ENCODE measurements at regions not wholly inside any gene's neighbourhood (a gene's known extent, or its start where the extent isn't known, plus 50 kb on each side); places are given as distances from the start of the nearest gene placed in this dataset.
A peak's percentile ranks its signal among the peaks of the same experiment; 100 is the strongest.

DNA sequence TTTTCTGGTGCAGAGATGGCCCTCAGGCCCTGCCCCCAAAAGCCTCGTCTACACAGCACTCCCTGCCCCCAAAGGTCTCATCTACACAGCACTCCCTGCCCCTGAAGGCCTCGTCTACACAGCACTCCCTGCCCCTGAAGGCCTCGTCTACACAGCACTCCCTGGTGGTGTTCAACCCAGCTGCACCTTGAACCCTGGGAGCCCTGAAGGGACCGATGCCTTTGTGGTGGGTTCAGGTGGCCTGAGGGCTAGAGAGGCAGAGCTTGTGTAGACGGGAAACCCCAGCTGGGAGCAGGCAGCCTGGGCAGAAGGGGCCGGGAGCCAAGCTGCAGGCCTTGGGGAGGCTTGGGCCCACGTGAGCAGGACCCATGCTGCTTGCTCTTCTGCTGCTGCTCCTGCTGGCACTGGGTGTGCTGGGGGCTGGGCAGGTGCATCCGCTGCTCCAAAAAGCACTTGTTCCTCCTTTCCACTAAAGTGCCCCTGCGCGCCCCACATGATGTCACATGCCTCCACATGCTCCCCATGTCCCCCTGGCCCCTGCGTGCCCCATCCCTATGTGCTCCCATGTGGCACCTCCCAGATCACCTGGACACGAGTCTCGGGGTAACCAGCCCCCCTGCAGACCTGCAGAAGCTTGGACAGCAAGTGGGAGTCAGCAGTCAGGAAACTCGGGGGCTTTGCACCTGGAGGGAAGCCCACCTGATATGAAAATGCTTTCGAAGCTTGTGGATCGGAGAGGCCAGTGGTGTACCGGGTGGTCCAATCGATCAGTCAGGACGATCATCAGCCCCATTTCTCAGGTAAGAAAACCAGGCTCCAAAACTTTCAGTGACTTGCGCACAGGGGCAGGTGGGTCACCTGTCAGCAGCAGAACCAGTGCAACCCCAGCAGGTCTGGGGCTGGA is 94.9 kb upstream of the CTDP1 start:
- FAIRE-seq, result no peak
- H3K36me3 ChIP-seq (ENCODE audit: control insufficient read depth in 2 of 3, insufficient read depth in 3 of 3, low read length in 3 of 3), result no peaks in the 10 kb centered on the region
- H3K4me3 ChIP-seq (ENCODE audit: low read length in 3 of 3), result no peak overlapping the region
- H3K9ac ChIP-seq (ENCODE audit: low read length in 3 of 3), result no peak overlapping the region
- DNase-seq, result peak in 2 of 5 donors; percentile 36 to 50
- peaks cover 0 to 3% (median 0%) of the 10 kb centered on the region in 3 donors for H3K9me3 ChIP-seq (ENCODE audit: control insufficient read depth in 2 of 3, insufficient read depth in 1 of 3, low read length in 3 of 3)
- TF ChIP-seq, protein P1, sequence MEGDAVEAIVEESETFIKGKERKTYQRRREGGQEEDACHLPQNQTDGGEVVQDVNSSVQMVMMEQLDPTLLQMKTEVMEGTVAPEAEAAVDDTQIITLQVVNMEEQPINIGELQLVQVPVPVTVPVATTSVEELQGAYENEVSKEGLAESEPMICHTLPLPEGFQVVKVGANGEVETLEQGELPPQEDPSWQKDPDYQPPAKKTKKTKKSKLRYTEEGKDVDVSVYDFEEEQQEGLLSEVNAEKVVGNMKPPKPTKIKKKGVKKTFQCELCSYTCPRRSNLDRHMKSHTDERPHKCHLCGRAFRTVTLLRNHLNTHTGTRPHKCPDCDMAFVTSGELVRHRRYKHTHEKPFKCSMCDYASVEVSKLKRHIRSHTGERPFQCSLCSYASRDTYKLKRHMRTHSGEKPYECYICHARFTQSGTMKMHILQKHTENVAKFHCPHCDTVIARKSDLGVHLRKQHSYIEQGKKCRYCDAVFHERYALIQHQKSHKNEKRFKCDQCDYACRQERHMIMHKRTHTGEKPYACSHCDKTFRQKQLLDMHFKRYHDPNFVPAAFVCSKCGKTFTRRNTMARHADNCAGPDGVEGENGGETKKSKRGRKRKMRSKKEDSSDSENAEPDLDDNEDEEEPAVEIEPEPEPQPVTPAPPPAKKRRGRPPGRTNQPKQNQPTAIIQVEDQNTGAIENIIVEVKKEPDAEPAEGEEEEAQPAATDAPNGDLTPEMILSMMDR (IDR thresholded peaks at IDR 0.05; ENCODE audit: borderline replicate concordance, extremely low read depth, insufficient read depth), result no peak
- no peaks in the 10 kb centered on the region for H3K27me3 ChIP-seq (ENCODE audit: control insufficient read depth, insufficient read depth, low read length)
- H3K27ac ChIP-seq (ENCODE audit: low read depth in 2 of 2, low read length in 2 of 2), result no peak overlapping the region
- no peaks in the 10 kb centered on the region for H3K4me1 ChIP-seq (ENCODE audit: control insufficient read depth in 2 of 3, insufficient read depth in 2 of 3, low read depth in 1 of 3, low read length in 3 of 3)
- intact Hi-C loops (cut with DNase I), result no loop called here

DNA sequence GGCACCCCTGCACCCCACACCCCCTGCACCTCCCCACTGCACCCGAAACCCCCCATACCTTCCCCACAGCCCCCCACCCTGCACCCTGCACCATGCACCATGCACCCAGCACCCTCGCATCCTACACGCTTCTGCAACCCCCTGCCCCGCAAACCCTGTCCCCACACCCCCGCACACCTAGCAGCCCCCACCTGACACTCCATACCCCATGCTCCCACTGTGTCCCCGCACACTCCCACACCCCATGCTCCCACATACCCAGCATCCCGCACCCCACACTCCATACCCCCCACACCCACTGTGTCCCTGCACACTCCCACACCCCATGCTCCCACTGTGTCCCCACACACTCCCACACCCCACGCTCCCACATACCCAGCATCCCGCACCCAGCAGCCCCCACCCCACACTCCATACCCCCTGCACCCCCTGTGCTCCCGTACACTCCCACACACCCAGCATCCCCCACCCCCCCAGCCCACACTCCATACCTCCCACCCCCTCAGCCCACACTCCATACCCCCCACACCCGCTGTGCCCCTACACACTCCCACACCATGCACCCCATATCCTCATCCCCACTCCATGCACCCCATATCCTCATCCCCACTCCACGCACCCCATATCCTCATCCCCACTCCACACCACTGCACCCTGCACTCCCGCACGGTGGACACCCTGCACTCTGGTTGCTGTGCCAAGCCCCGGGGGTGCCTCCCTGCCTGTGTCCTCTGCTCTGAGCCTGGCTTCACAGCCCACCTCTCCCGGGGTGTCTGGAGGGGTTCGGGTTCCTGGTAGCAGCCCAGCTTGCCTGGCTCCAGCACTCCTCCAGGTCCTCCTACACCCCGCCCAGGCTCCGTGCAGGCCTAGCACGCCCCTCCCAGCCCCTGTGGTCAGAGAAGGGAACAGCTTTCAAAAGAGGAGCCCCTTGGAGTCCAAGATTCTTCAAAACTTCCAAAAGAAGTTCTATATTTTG is 93.9 kb upstream of the CTDP1 start:
- Histone ChIP-seq H3K9ac (ENCODE audit: low read length in 3 of 3) (no peak overlapping the region), H3K27me3 (ENCODE audit: control insufficient read depth, insufficient read depth, low read length) (no peaks in the 10 kb centered on the region), H3K4me3 (ENCODE audit: low read length in 3 of 3) (no peak overlapping the region), H3K9me3 (ENCODE audit: control insufficient read depth in 2 of 3, insufficient read depth in 1 of 3, low read length in 3 of 3) (peaks cover 0 to 3% (median 0%) of the 10 kb centered on the region in 3 donors), H3K27ac (ENCODE audit: low read depth in 2 of 2, low read length in 2 of 2) (no peak overlapping the region), H3K4me1 (ENCODE audit: control insufficient read depth in 2 of 3, insufficient read depth in 2 of 3, low read depth in 1 of 3, low read length in 3 of 3) (no peaks in the 10 kb centered on the region), H3K36me3 (ENCODE audit: control insufficient read depth in 2 of 3, insufficient read depth in 3 of 3, low read length in 3 of 3) (no peaks in the 10 kb centered on the region)
- TF ChIP-seq, protein P1 (IDR thresholded peaks at IDR 0.05; ENCODE audit: borderline replicate concordance, extremely low read depth, insufficient read depth), result no peak
- DNase-seq (peak in 3 of 5 donors; percentile 51 to 65 (median 54)), FAIRE-seq (no peak)
- intact Hi-C loops (cut with DNase I), result no loop called here

DNA sequence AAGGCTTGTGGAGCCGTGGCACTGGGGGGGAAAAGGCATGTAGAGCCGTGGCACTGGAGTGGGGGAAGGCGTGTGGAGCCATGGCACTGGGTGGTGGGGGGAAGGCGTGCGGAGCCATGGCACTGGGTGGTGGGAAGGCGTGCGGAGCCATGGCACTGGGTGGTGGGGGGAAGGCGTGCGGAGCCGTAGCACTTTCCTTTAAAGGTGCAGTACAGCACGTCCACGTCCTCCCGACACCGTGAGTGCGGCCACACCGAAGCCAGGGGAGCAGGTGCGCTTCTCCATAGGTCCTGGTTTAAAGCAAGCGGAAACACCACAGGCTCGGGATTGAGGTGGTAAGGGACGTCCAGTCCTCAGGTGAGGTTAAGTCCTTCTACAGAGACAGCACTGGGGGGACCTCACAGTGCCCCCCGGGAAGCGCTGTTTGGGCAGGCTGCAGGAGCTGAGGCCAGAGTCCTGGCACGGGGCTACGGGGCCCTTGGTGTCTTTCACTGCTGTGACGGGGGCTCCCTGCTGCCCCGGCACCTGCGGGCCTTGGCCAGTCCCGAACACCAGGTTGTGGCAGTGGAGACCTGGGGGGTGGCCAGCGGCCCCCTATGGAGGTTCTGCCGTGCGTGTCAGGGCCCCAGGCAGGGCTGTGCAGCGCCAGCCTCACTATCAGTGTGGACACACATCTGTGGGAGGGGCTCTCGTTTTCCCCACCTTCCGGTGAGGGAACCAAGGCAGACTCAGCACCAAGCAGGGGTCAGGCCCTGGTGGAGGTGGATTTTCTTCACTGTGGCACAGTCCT is 93.0 kb upstream of the CTDP1 start:
- intact Hi-C loops (cut with DNase I), result no loop called here
- no peak for FAIRE-seq
- Histone ChIP-seq H3K9me3 (ENCODE audit: control insufficient read depth in 2 of 3, insufficient read depth in 1 of 3, low read length in 3 of 3) (peaks cover 0 to 3% (median 0%) of the 10 kb centered on the region in 3 donors), H3K9ac (ENCODE audit: low read length in 3 of 3) (no peak overlapping the region), H3K4me3 (ENCODE audit: low read length in 3 of 3) (no peak overlapping the region), H3K4me1 (ENCODE audit: control insufficient read depth in 2 of 3, insufficient read depth in 2 of 3, low read depth in 1 of 3, low read length in 3 of 3) (no peaks in the 10 kb centered on the region), H3K36me3 (ENCODE audit: control insufficient read depth in 2 of 3, insufficient read depth in 3 of 3, low read length in 3 of 3) (no peaks in the 10 kb centered on the region), H3K27me3 (ENCODE audit: control insufficient read depth, insufficient read depth, low read length) (no peaks in the 10 kb centered on the region), H3K27ac (ENCODE audit: low read depth in 2 of 2, low read length in 2 of 2) (no peak overlapping the region)
- TF ChIP-seq, protein P1 (IDR thresholded peaks at IDR 0.05; ENCODE audit: borderline replicate concordance, extremely low read depth, insufficient read depth), result no peak
- DNase-seq, result peak in 2 of 5 donors; percentile 35 to 66
